NCI-H1694 (cell line): ENCODE measurements at regions not wholly inside any gene's neighbourhood (a gene's known extent, or its start where the extent isn't known, plus 50 kb on each side); places are given as distances from the start of the nearest gene placed in this dataset.

Source experiments
- DNase-seq: peaks from one replicate; lab custom pipeline; 2025; lab: John Stamatoyannopoulos, UW

DNA sequence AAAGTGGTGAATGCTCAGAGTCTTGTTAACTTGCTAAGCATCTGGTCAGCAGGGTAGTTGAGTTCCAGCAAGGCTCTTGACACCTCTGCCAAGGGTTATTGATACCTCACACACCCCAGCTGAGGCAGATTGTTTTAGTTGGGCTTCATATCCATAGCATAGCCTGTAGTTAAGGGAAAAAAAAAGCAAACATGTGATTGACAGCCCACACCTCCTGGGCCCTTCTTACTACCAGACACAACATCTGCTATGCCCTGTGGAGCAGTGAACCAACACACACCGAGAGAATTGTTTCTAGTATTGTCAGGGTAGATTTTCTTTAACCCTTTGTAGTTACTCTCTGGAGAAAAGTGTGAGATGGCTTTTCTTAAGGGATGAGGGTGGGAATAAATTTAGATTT, 697.0 kb upstream of the POU3F2 start:
- DNase-seq, result no peak

- DNase-seq, result no peak
Measured at GRCh38 chr6:98142839-98143238, 691.5 kb upstream of the POU3F2 start.

- no peak for DNase-seq
Measured at GRCh38 chr6:98146656-98147055, 687.7 kb upstream of the POU3F2 start.

DNA sequence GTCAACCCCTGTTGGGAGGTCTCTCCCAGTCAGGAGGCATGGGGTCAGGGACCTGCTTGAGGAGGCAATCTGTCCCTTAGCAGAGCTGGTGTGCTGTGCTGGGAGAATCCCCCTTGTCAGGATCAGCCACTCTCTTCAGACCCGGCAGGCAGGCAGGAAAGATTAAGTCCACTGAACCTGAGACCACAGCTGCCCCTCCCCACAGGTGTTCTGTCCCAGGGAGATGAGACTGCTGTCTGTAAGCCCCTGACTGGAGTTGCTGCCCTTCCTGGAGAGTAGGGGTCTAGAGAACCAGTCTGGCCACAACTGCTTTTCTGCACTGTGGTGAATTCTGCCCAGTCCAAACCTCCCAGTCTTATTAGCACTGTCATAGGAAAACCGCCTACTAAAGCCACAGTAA, 677.8 kb upstream of the POU3F2 start:
- DNase-seq, result no peak

DNA sequence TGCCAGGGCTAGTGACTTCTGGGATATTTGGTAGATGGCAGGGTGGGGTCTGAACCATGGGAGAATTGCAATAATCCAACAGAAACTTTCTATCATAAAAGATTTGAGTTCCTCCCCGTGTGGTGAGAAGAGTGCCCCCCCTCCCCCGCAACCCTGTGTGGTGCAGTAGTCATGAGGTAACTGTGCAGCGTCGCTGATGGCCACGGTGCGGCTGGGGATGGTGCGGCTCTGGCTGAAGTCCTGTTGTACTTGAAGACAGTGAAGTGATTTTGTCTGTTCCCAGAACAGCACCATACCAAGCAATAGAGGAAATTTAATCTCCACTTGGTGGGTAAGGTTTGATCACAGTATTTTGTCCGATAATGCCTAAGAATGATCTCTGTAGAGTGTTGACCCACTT, 654.8 kb upstream of the POU3F2 start:
- DNase-seq, result no peak

DNA sequence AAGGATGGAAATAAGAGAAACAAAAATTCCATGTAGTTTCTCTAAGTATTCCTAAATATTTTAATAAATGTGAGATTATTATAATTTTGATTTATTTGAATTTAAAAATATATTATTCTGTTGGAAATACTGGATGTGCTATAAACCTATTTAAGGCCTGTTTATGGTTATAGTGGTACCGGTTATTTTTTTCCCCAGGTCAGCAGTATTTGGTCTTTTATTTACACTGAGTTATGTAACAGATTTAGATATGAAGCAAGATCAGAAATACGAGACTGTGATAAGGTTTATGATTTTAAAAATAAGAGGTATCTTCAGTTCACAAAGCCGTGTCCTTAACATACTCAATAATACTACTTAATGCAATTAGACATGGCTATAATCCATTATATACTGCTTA, 634.3 kb upstream of the POU3F2 start:
- no peak for DNase-seq

DNA sequence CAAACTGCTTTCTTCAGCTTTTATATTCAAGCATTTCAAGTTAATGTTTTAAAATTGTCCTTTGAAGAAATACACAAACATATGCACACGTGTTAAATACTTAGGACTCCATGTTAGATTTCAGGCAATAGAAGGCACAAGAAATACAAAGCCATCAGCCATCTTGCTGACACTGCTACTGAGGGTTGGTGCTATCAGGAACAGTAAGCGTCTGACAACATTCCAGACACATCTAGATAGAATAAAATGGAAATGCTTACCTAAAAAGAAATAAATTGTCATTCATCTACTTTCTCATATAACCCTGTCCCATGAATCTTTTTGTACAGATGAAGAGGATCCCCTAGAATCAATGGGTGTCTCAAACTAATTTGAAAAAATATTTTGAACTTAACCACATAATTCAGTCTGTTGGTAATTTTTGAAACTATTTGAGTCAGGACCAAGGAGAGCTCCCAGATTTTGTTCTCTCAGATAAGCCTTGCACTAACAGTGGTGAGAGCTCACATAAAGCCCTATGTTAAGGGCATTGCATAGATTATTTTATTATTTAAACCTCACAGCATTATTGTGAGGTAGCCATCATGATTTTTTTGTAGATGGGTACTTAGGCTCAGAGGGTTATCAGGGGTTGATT, 631.1 kb upstream of the POU3F2 start:
- no peak for DNase-seq

- no peak for DNase-seq
Measured at GRCh38 chr6:98212468-98212867, 621.9 kb upstream of the POU3F2 start.

DNA sequence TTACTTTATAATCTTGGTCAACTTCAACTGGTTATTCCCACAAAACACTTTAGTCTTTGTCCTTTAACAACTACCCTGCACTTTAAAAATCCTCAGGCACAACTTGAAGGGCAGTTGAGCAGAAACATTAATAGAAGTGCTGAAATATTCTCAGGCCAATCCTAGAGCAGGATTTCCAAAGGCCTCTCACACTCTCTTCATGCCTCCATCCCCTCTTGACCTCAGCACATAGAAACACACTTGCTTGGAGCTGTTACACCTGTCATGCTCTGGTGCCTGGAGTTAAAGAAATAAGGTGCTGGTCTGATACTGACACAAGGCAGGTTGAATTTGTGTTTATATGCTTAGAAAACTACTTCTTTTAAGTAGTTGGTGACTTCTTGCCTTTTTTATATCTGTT, 618.8 kb upstream of the POU3F2 start:
- no peak for DNase-seq

GRCh38 chr6:98230250-98230649, 604.1 kb upstream of the POU3F2 start:
- DNase-seq, result no peak

- DNase-seq, result no peak
Measured at GRCh38 chr6:98239057-98239456, 595.3 kb upstream of the POU3F2 start.

- no peak for DNase-seq
Measured at GRCh38 chr6:98241630-98242029, 592.7 kb upstream of the POU3F2 start.

DNA sequence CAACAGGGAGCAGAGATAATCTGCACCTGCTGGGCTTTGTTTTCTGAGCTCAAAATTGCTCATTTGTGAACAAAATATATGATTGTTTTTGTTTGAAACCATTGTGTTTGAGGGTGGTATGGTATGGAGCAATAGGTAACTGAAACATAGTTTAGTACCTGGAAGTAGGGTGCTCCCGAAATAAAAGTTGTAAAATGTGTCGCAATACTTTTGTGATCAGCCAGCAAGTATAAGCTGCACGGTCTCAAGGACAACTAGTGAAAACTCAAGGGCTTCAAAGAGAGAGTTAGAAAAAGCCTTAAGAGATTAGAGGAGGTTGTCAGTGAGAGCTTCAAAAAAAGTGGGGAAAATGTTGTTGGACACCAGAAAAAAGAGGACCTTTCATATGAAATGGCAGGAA, 579.8 kb upstream of the POU3F2 start:
- no peak for DNase-seq

- no peak for DNase-seq
Measured at GRCh38 chr6:98260382-98260781, 574.0 kb upstream of the POU3F2 start.

DNA sequence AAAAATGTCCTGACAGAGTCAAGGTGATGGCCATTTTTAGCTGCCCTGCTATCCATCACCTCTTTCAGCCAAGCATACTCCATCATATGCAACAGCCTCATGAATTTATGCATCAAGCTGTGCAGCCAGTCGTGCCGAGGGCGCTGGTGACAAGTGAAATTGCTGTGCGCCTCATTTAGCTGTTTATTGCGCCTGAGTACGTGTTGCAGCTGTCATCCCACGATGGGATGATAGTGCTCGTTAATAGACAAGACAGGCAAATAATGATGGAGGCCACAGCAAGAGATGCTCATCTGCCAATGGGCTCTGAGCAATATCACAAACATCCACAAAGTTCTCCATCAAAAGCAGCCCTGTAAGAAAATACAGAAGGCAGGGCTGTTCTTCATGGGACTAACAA, 562.3 kb upstream of the POU3F2 start:
- no peak for DNase-seq

- no peak for DNase-seq
Measured at GRCh38 chr6:98274691-98275090, 559.7 kb upstream of the POU3F2 start.

DNA sequence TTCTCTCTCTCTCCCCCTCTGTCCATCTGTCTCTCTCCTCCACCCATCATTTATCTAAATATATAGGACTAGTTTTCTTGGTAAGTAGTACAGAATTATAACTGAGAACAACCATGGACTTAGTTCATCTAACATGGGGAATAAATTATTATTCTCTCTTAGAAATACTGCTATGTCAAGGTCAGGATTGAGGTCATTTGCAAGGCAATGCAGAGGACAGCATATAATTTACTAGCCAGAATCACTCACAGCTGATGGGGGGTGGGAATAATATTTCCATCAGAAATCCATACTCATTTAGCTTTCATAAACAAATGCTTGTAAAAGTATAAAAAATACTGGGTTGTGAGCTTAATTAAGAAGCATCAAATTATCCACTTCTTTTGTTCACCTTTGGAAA, 553.9 kb upstream of the POU3F2 start:
- DNase-seq, result no peak

DNA sequence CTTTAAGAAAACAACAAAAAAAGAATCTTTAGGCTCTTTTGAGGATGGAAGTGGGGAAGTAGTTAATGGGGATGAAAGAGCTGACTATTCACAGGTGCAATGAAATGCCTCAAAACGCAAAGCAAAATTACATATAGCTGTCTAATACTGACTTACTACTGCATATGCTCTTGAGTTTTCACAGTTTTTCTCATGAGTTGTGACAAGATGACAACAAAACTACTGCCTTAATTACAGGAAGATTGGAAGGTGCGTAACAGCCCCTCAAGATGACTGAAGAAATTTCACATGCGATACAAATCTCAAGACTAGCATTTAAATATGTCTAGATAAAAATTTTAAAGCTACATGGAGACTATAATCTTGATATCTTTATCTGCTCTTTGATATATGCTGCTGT, 547.8 kb upstream of the POU3F2 start:
- DNase-seq, result no peak

- no peak for DNase-seq
Measured at GRCh38 chr6:98287876-98288275, 546.5 kb upstream of the POU3F2 start.

- DNase-seq, result no peak
Measured at GRCh38 chr6:98292810-98293209, 541.6 kb upstream of the POU3F2 start.

- no peak for DNase-seq
Measured at GRCh38 chr6:98295515-98296175, 538.7 kb upstream of the POU3F2 start.

DNA sequence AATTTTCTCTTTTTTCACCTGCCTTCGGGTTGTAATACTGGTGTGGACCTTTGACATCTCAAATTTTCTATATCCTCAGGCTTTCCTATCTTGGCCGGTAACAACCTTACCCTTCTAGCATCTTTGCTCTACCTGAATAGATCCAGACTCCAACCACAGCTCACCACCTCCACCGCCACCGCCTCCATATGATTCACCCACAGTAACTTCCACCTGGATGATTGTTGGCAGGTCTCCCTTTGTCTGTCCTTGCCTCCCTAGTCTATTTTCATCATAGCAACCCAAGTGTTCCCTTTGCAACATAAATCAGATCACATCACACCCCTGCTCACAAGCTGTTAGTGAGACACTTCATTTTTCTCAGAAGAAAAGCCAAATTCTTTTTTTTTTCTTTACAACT, 525.8 kb upstream of the POU3F2 start:
- no peak for DNase-seq

DNA sequence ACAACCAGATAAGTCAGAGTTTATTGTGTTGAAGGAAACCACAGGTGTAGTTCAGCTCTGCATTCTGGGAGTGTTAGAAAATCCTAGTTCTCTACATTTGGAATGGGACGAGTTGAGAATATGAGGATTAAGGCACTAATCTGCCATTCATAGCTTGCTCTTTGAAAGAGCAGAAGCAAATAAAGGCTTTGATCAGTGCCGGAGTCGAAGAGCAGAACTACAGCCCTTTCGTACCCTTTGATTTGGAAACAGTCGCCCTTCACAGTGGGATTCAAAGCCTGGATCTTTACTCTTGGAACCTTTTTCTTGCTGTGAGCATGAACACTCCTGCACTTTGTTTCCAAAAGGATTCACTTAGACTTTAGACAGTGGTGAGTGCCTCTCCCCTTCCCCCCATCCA, 523.9 kb upstream of the POU3F2 start:
- no peak for DNase-seq

DNA sequence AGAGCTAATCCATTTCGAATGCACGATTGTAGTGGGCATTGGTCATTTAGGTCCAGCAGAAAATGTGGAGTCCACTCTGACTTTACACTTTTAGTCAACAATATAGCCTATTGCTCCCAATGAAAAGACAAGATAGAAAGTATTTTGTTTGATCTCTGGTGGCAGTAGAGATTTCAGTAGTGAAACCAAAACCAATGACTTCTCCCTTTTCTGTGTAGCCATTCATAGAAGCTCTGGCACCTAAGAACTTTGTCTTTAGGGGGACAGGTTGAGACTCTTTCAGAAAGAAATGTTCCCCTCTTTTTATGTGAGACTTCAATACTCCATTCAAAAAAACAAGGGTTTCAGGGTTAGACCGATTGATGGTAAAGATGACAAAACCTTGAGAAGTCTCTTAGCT, 510.8 kb upstream of the POU3F2 start:
- no peak for DNase-seq
